Right atrium auricular region (tissue), 2 donors: ENCODE measurements at regions not wholly inside any gene's neighbourhood (a gene's known extent, or its start where the extent isn't known, plus 50 kb on each side); places are given as distances from the start of the nearest gene placed in this dataset.

ENCODE experiments used
- DNase-seq: peaks from one replicate; pipeline ENCODE4 v3.0.0-alpha.2; 2019; ENCODE audit warnings: low spot score
- H3K27ac ChIP-seq, 2 donors: fragments of 200-600 bp; sonication (generic); 1 replicate in 1 of 2; 2 replicates in 1 of 2; pipeline ENCODE4 v1.5.1; 2016 to 2019
- H3K27me3 ChIP-seq, 2 donors: fragments of 200-600 bp; sonication (generic); one replicate each; pipeline versions ENCODE4 v1.5.1 to v1.6.0; 2017 to 2019
- H3K36me3 ChIP-seq: fragments of 200-600 bp; sonication (generic); one replicate; pipeline ENCODE4 v1.5.1; 2016
- H3K4me1 ChIP-seq, 2 donors: fragments of 200-600 bp; sonication (generic); one replicate each; pipeline versions ENCODE4 v1.5.1 to v1.6.0; 2017 to 2019
- H3K4me3 ChIP-seq, 2 donors: fragments of 200-600 bp; sonication (generic); 1 replicate in 1 of 2; 2 replicates in 1 of 2; pipeline ENCODE4 v1.5.1; 2017 to 2019; ENCODE audit warnings: mild to moderate bottlenecking in 1 of 2, moderate library complexity in 1 of 2
- H3K9me3 ChIP-seq, 2 donors: fragments of 200-600 bp; sonication (generic); one replicate each; pipeline ENCODE4 v1.5.1; 2019
- TF ChIP-seq, protein P1 (sequence below), 2 donors: fragments of 200-600 bp; sonication (generic); IDR thresholded peaks; one replicate each; pipeline ENCODE4 v1.5.1; 2019; ENCODE audit warnings: antibody characterized with exemption in 2 of 2

DNA sequence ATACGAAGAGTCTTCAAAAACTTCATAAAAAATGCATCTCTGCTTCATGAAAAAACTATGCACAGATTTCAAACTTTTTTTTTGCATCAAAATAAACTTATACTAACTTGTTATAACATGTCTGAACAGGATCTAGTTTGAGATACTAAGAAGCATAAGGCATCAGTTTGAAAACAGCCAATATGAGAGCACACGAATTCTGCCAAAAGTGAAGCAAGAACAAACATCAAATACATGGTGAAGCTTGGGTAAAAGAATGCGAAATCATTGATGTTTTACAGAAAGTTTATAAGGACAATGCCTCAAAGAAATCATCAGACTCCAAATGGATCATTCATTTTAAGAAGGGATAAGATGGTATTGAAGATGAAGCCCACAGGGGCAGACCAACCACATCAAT is 389.1 kb upstream of the TENM4 start:
- TF ChIP-seq, protein P1, sequence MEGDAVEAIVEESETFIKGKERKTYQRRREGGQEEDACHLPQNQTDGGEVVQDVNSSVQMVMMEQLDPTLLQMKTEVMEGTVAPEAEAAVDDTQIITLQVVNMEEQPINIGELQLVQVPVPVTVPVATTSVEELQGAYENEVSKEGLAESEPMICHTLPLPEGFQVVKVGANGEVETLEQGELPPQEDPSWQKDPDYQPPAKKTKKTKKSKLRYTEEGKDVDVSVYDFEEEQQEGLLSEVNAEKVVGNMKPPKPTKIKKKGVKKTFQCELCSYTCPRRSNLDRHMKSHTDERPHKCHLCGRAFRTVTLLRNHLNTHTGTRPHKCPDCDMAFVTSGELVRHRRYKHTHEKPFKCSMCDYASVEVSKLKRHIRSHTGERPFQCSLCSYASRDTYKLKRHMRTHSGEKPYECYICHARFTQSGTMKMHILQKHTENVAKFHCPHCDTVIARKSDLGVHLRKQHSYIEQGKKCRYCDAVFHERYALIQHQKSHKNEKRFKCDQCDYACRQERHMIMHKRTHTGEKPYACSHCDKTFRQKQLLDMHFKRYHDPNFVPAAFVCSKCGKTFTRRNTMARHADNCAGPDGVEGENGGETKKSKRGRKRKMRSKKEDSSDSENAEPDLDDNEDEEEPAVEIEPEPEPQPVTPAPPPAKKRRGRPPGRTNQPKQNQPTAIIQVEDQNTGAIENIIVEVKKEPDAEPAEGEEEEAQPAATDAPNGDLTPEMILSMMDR (IDR thresholded peaks at IDR 0.05) = no peak
- H3K27ac ChIP-seq = no peak overlapping the region

DNA sequence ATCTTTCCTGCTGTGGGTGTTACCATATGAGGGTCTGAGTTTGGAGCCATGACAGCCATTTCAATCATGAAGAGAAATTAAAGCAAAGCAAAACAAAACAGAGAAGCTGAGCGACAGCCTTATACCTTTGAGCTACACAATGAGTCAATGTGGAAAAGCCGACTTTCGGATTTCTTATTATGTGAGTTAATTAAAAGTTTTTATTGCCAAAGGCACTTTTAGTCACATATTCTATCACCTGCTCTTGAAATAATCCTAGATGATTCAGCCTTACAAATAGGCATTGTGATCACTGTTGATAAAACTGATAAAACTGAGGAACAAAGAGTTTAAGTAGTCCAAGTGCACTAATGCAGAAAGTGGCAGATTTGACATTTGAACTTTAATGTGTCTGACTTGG is 381.9 kb upstream of the TENM4 start:
- no peaks in the 10 kb centered on the region for H3K36me3 ChIP-seq
- no peaks in the 10 kb centered on the region for H3K4me1 ChIP-seq
- peaks cover 0 to 2% of the 10 kb centered on the region in 2 donors for H3K9me3 ChIP-seq
- no peak for DNase-seq
- no peak overlapping the region for H3K4me3 ChIP-seq
- TF ChIP-seq, protein P1 (IDR thresholded peaks at IDR 0.05) = no peak
- H3K27me3 ChIP-seq = no peaks in the 10 kb centered on the region
- no peak overlapping the region for H3K27ac ChIP-seq

More for the DNA sequence above, 389.1 kb upstream of the TENM4 start:
- Histone ChIP-seq H3K9me3 (no peaks in the 10 kb centered on the region), H3K36me3 (no peaks in the 10 kb centered on the region), H3K27me3 (no peaks in the 10 kb centered on the region), H3K4me1 (no peaks in the 10 kb centered on the region), H3K4me3 (no peak overlapping the region)
- no peak for DNase-seq

DNA sequence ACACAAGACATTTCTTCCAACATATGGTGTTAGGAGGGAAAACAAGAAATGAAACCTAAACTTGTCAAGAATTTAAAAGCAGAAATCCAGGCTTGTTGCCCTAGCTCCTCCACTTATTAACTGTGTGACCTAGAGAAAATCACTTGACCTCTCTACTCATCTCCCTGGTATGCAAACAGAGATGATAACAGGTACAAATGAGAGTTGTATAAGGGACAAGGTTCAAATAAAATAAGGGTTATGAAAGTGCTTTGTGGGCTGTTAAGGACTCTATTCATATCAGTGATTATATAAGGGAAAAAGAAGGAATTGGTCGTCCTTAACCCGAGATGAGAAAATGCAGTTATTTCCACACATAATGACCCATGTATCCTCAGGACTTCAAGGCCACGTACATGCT is 372.7 kb upstream of the TENM4 start:
- Histone ChIP-seq H3K9me3 (peaks cover 0 to 8% of the 10 kb centered on the region in 2 donors), H3K36me3 (no peaks in the 10 kb centered on the region), H3K4me1 (no peaks in the 10 kb centered on the region), H3K4me3 (no peak overlapping the region), H3K27ac (no peak overlapping the region), H3K27me3 (no peaks in the 10 kb centered on the region)
- TF ChIP-seq, protein P1 (IDR thresholded peaks at IDR 0.05) = no peak
- no peak for DNase-seq

DNA sequence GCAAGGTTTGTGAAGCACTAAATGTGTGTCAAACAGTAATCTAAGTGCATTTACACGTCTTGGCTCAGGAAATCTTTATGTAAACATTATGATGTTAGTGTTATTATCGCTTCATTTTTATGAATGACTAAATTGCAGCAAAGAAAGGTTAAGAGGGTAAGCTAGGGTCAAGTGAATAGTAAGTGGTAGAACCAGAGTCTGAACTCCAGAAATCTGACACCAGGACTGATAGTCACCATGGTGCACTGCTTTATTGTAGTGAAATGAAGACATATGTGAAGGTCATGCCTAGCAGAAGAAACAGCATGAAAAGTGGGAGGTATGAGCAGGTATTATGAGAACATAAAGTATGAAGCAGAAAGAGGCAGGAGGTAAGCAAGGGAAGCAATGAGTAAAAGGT is 368.7 kb upstream of the TENM4 start:
- Histone ChIP-seq H3K4me3 (no peak overlapping the region), H3K4me1 (no peaks in the 10 kb centered on the region), H3K27ac (no peak overlapping the region), H3K9me3 (no peaks in the 10 kb centered on the region), H3K36me3 (no peaks in the 10 kb centered on the region), H3K27me3 (no peaks in the 10 kb centered on the region)
- DNase-seq = no peak
- TF ChIP-seq, protein P1 (IDR thresholded peaks at IDR 0.05) = no peak

DNA sequence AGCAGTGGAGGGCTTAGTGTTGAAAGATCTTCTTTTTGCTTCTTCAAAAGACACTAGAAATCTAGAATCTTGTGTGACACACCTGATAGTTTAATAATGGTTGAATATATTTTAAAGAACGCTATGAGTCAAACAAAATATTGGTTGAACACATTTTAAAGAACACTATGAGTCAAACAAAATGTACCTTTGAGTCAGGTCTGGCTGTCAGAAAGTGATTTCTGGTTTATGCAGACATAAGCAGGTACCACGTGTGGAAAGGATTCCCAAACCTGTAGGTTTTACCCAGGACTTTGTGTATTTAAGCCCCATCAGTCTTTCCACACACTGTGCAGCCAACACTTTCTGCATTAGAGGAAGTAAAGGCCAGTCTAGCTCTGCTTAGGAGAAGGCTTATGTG is 366.7 kb upstream of the TENM4 start:
- TF ChIP-seq, protein P1 (IDR thresholded peaks at IDR 0.05) = no peak
- no peak overlapping the region for H3K4me3 ChIP-seq
- no peaks in the 10 kb centered on the region for H3K36me3 ChIP-seq
- no peak overlapping the region for H3K27ac ChIP-seq
- no peaks in the 10 kb centered on the region for H3K4me1 ChIP-seq
- no peak for DNase-seq
- H3K27me3 ChIP-seq = no peaks in the 10 kb centered on the region
- H3K9me3 ChIP-seq = no peaks in the 10 kb centered on the region

DNA sequence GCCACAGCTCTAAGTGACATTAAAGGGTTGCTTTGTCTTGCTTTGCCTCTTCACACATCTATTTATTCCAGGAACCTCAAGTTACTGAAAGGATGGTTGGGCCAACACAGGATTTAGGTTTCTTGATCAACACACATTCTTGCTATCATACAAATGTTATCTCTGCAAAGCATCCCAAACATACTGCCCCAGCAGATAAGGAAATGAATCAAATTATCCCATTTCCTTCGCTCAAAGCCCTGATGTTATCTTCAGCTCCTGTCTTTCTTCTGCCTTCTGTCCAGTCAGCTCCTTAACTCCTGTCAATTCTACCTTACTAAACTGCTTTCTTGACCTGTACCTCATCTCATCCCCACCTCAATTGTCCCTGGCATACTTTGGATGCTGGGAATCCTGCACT is 355.9 kb upstream of the TENM4 start:
- H3K9me3 ChIP-seq = no peaks in the 10 kb centered on the region
- H3K27ac ChIP-seq = no peak overlapping the region
- no peaks in the 10 kb centered on the region for H3K4me1 ChIP-seq
- DNase-seq = no peak
- TF ChIP-seq, protein P1 (IDR thresholded peaks at IDR 0.05) = no peak
- no peak overlapping the region for H3K4me3 ChIP-seq
- no peaks in the 10 kb centered on the region for H3K36me3 ChIP-seq
- H3K27me3 ChIP-seq = no peaks in the 10 kb centered on the region
